Spleen (tissue), 11 donors: ENCODE measurements at regions not wholly inside any gene's neighbourhood (a gene's known extent, or its start where the extent isn't known, plus 50 kb on each side); places are given as distances from the start of the nearest gene placed in this dataset.

Source experiments
- DNase-seq: peaks from one replicate; pipeline ENCODE4 v3.0.0-alpha.2; 2020
- H3K27ac ChIP-seq, 8 donors: fragments of 200-600 bp; sonication (generic) in 7 of 8; 1 replicate in 4 of 8; 2 replicates in 4 of 8; pipeline versions ENCODE4 v1.5.0 to v1.8.0; 2016 to 2021; ENCODE audit warnings: inconsistent platforms in 4 of 8, mild to moderate bottlenecking in 4 of 8, moderate library complexity in 1 of 8
- H3K27me3 ChIP-seq, 7 donors: fragments of 200-600 bp; sonication (generic) in 6 of 7; replicated peaks in 1 of 7; 1 replicate in 4 of 7; 2 replicates in 3 of 7; pipeline versions ENCODE4 v1.5.0 to v1.8.0; 2016 to 2021; ENCODE audit warnings: inconsistent platforms in 3 of 7, mild to moderate bottlenecking in 1 of 7
- H3K36me3 ChIP-seq, 6 donors: fragments of 200-600 bp; sonication (generic) in 5 of 6; 1 replicate in 4 of 6; 2 replicates in 2 of 6; pipeline versions ENCODE4 v1.5.0 to v1.8.0; 2016 to 2021; ENCODE audit warnings: inconsistent platforms in 2 of 6
- H3K4me1 ChIP-seq, 6 donors: fragments of 200-600 bp; sonication (generic) in 5 of 6; 1 replicate in 3 of 6; 2 replicates in 3 of 6; pipeline versions ENCODE4 v1.5.0 to v1.8.0; 2016 to 2021; ENCODE audit warnings: inconsistent platforms in 3 of 6
- H3K4me3 ChIP-seq, 8 donors: fragments of 200-600 bp; sonication (generic) in 7 of 8; 1 replicate in 4 of 8; 2 replicates in 4 of 8; pipeline versions ENCODE4 v1.5.0 to v1.8.0; 2016 to 2021; ENCODE audit warnings: inconsistent platforms in 4 of 8, mild to moderate bottlenecking in 4 of 8, moderate library complexity in 2 of 8
- H3K9me3 ChIP-seq, 8 donors: fragments of 200-600 bp; sonication (generic) in 7 of 8; 1 replicate in 4 of 8; 2 replicates in 4 of 8; pipeline versions ENCODE4 v1.5.0 to v1.8.0; 2016 to 2021; ENCODE audit warnings: inconsistent platforms in 4 of 8
- CTCF ChIP-seq, 11 experiments: fragments of 200-600 bp in 7 of 11; fragments of 450-650 bp in 4 of 11; sonication (generic) in 4 of 11; IDR thresholded peaks in 8 of 11; conservative IDR thresholded peaks in 3 of 11; 1 replicate in 7 of 11; 2 replicates in 4 of 11; pipeline versions ENCODE4 v1.4.0 to v1.8.0; 2016 to 2021; ENCODE audit warnings: antibody characterized with exemption in 11 of 11, inconsistent platforms in 4 of 11, mild to moderate bottlenecking in 1 of 11
- POLR2A ChIP-seq, 3 donors: fragments of 450-650 bp; IDR thresholded peaks; one replicate each; pipeline ENCODE4 v1.5.1; 2017; ENCODE audit warnings: antibody characterized with exemption in 3 of 3, mild to moderate bottlenecking in 1 of 3
- POLR2AphosphoS5 ChIP-seq, 3 donors: sonication (generic); formaldehyde crosslinking; IDR thresholded peaks; one replicate each; pipeline ENCODE4 v1.5.1; 2017; ENCODE audit warnings: antibody characterized with exemption in 3 of 3
- WGBS, 5 donors: extraction: QIAGEN DNeasy Blood & Tissue Kit in 3 of 5; methylation state at CpG; one replicate each; pipeline versions ENCODE4 v1.1.5 to v1.1.7; 2013 to 2018; 5-methylcytosine and 5-hydroxymethylcytosine counted together
- intact Hi-C: fragments of 100-400 bp; cut with DNase I; formaldehyde crosslinking; loops from one replicate; pipeline ENCODE4 v1.15.0; 2023; ENCODE audit warnings: low total_unique reads
- donor health status: healthy with polysubstance abuse.
- donor health status: DM: no; HTN: no; CAD: no; lungs with moderate emphysema.
- donor health status: DM: no; HTN: no; CAD: no.
- donor health status: Bipolar disorder and iron deficiency.
- donor health status: healthy.
- donor health status: DM: no; HTN: no; CAD: no.
- donor health status: DM: yes; HTN: yes; CAD: no.

GRCh38 chr2:9077691-9078090 lies 74.2 kb upstream of the MBOAT2 start:
- DNase-seq, result no peak
- Histone ChIP-seq H3K4me1 (no peaks in the 10 kb centered on the region), H3K4me3 (no peak overlapping the region), H3K27ac (no peak overlapping the region), H3K36me3 (no peaks in the 10 kb centered on the region), H3K9me3 (peaks cover 0 to 12% (median 5%) of the 10 kb centered on the region in 8 donors), H3K27me3 (no peaks in the 10 kb centered on the region)
- 84 to 94% (median 90%) methylated on average over 2 of the region's 2 CpGs for WGBS, 5 donors
- intact Hi-C loops, result no loop called here
- no peak for TF ChIP-seq CTCF (IDR thresholded peaks at IDR 0.05 in 8 of 11, conservative IDR thresholded peaks at IDR 0.05 in 3 of 11)
- TF ChIP-seq POLR2AphosphoS5 (IDR thresholded peaks at IDR 0.05), result no peak
- no peak for TF ChIP-seq POLR2A (IDR thresholded peaks at IDR 0.05)

GRCh38 chr2:9076755-9077154 lies 73.3 kb upstream of the MBOAT2 start:
- Histone ChIP-seq H3K4me1 (no peaks in the 10 kb centered on the region), H3K36me3 (no peaks in the 10 kb centered on the region), H3K4me3 (no peak overlapping the region), H3K27ac (no peak overlapping the region), H3K27me3 (no peaks in the 10 kb centered on the region), H3K9me3 (peaks cover 0 to 6% (median 2%) of the 10 kb centered on the region in 8 donors)
- WGBS, 5 donors, result 91 to 97% (median 95%) methylated on average over 6 of the region's 6 CpGs
- TF ChIP-seq CTCF (IDR thresholded peaks at IDR 0.05 in 8 of 11, conservative IDR thresholded peaks at IDR 0.05 in 3 of 11) (no peak), POLR2A (IDR thresholded peaks at IDR 0.05) (no peak), POLR2AphosphoS5 (IDR thresholded peaks at IDR 0.05) (no peak)
- DNase-seq, result no peak
- intact Hi-C loops, result no loop called here

- DNase-seq, result no peak
- Histone ChIP-seq H3K27me3 (no peaks in the 10 kb centered on the region), H3K27ac (no peak overlapping the region), H3K4me1 (no peaks in the 10 kb centered on the region), H3K9me3 (peaks cover 0 to under 1% (median 0%) of the 10 kb centered on the region in 8 donors), H3K36me3 (no peaks in the 10 kb centered on the region), H3K4me3 (no peak overlapping the region)
- no peak for TF ChIP-seq CTCF (IDR thresholded peaks at IDR 0.05 in 8 of 11, conservative IDR thresholded peaks at IDR 0.05 in 3 of 11)
- no peak for TF ChIP-seq POLR2A (IDR thresholded peaks at IDR 0.05)
- intact Hi-C loops, result no loop called here
- 86 to 100% (median 94%) methylated on average over 1 of the region's 1 CpG for WGBS, 5 donors
These were observed 72.7 kb upstream of the MBOAT2 start for GRCh38 chr2:9076210-9076609.

- peaks cover 0 to under 1% (median 0%) of the 10 kb centered on the region in 8 donors for H3K9me3 ChIP-seq
- H3K27me3 ChIP-seq, result peaks cover 0 to 4% (median 0%) of the 10 kb centered on the region in 7 donors
- TF ChIP-seq POLR2A (IDR thresholded peaks at IDR 0.05) (no peak), POLR2AphosphoS5 (IDR thresholded peaks at IDR 0.05) (no peak), CTCF (IDR thresholded peaks at IDR 0.05 in 8 of 11, conservative IDR thresholded peaks at IDR 0.05 in 3 of 11) (no peak)
- whole genome bisulfite sequencing, 5 donors, result 81 to 94% (median 86%) methylated on average over 6 of the region's 6 CpGs
- no peak for DNase-seq
- H3K4me3 ChIP-seq, result no peak overlapping the region
- H3K36me3 ChIP-seq, result no peaks in the 10 kb centered on the region
- H3K27ac ChIP-seq, result no peak overlapping the region
- H3K4me1 ChIP-seq, result no peaks in the 10 kb centered on the region
- intact Hi-C loops, result no loop called here
These were observed 71.4 kb upstream of the MBOAT2 start for GRCh38 chr2:9074930-9075329.
